ENCODE measurements at regions not wholly inside any gene's neighbourhood (a gene's known extent, or its start where the extent isn't known, plus 50 kb on each side); places are given as distances from the start of the nearest gene placed in this dataset.

DNA sequence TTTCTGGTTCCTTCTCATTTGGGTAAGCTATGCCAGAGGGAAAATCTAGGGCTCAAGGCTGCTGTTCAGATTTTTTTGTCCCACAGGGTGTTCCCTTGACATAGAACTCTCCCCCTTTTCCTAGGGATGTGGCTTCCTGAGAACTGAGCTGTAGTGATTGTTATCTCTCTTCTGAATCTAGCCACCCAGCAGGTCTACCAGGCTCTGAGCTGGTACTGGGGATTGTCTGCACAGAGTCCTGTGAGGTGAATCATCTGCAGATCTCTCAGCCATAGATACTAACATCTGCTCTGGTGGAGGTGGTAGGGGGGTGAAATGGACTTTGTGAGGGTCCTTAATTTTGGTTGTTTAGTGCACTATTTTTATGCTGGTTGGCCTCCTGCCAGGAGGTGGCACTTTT lies 167.3 kb upstream of the PGR start:
- H3K9me3 Mint-ChIP-seq: peaks cover 3% of the 10 kb centered on the region
- no peaks in the 10 kb centered on the region for H3K36me3 Mint-ChIP-seq (ENCODE audit: low read depth)
- DNase-seq: no peak
- H3K4me3 Mint-ChIP-seq: no peak overlapping the region
- TF ChIP-seq, protein P1, sequence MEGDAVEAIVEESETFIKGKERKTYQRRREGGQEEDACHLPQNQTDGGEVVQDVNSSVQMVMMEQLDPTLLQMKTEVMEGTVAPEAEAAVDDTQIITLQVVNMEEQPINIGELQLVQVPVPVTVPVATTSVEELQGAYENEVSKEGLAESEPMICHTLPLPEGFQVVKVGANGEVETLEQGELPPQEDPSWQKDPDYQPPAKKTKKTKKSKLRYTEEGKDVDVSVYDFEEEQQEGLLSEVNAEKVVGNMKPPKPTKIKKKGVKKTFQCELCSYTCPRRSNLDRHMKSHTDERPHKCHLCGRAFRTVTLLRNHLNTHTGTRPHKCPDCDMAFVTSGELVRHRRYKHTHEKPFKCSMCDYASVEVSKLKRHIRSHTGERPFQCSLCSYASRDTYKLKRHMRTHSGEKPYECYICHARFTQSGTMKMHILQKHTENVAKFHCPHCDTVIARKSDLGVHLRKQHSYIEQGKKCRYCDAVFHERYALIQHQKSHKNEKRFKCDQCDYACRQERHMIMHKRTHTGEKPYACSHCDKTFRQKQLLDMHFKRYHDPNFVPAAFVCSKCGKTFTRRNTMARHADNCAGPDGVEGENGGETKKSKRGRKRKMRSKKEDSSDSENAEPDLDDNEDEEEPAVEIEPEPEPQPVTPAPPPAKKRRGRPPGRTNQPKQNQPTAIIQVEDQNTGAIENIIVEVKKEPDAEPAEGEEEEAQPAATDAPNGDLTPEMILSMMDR (IDR thresholded peaks at IDR 0.05): no peak
- H3K27ac Mint-ChIP-seq: no peak overlapping the region
- H3K4me1 Mint-ChIP-seq: no peaks in the 10 kb centered on the region
- no peaks in the 10 kb centered on the region for H3K27me3 Mint-ChIP-seq (ENCODE audit: low read depth, poor library complexity)

DNA sequence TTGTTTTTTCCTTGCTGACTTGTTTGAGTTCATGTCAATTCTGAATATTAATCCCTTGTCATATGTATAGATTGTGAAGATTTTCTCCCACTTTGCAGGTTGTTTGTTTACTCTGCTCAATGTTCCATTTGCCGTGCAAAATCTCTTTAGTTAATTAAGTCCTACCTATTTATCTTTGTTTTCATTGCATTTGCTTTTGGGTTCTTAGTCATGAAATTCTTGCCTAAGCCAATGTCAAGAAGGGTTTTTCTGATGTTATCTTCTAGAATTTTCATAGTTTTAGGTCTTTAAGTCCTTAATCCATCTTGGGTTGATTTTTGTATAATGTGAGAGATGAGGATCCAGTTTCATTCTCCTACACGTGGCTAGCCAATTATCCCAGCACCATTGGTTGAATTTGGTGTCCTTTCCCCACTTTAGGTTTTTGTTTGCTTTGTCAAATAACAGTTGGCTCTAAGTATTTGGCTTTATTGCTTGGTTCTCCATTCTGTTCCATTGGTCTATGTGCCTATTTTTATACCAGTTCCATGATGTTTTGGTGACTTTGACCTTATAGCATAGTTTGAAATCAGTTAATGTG lies 163.1 kb upstream of the PGR start:
- TF ChIP-seq, protein P1 (IDR thresholded peaks at IDR 0.05): no peak
- Mint-ChIP-seq H3K27me3 (ENCODE audit: low read depth, poor library complexity) (no peaks in the 10 kb centered on the region), H3K4me3 (no peak overlapping the region), H3K36me3 (ENCODE audit: low read depth) (no peaks in the 10 kb centered on the region), H3K9me3 (peaks cover 19% of the 10 kb centered on the region), H3K27ac (no peak overlapping the region), H3K4me1 (no peaks in the 10 kb centered on the region)
- no peak for DNase-seq

DNA sequence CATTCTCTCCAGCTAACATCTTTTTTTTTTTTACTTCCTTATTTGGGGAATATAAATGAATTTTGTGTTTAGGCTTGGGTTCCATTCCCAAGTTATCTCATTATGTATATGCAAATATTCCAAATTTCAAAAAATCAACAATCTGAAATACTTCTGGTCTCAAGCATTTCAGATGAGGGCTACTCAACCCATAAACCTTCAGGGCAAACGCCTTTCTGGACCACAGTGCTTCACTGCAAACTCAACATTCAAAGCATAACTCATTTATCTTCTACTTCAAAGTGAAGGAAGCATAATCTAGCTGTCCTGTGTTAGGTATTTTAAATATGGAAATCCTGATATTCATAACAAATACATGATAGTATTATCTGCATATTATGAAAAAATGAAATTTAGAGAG lies 161.7 kb upstream of the PGR start:
- H3K27me3 Mint-ChIP-seq (ENCODE audit: low read depth, poor library complexity): no peaks in the 10 kb centered on the region
- H3K36me3 Mint-ChIP-seq (ENCODE audit: low read depth): no peaks in the 10 kb centered on the region
- no peak for DNase-seq
- no peak overlapping the region for H3K27ac Mint-ChIP-seq
- H3K9me3 Mint-ChIP-seq: peaks cover 16% of the 10 kb centered on the region
- TF ChIP-seq, protein P1 (IDR thresholded peaks at IDR 0.05): no peak
- no peaks in the 10 kb centered on the region for H3K4me1 Mint-ChIP-seq
- H3K4me3 Mint-ChIP-seq: no peak overlapping the region

DNA sequence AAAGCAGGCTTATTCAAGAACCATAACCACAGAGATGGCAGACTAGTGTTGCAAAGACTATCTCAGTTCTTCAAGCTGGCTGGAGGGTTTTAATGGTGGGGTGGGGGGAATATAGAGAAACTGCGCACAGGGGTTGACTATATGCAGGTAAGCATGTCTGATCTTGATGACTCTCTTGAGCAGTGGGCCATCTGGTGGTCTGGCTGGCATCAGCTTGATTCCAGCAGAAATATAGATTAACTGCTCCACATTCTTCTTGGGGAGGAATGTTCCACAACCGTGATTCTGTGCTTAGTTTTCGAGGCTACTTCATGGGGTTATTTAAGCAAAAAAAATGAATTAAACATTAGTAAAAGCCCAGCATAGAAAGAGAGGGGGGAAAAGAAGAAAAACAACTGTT lies 158.8 kb upstream of the PGR start:
- H3K27me3 Mint-ChIP-seq (ENCODE audit: low read depth, poor library complexity): no peaks in the 10 kb centered on the region
- peaks cover 16% of the 10 kb centered on the region for H3K9me3 Mint-ChIP-seq
- no peaks in the 10 kb centered on the region for H3K36me3 Mint-ChIP-seq (ENCODE audit: low read depth)
- TF ChIP-seq, protein P1 (IDR thresholded peaks at IDR 0.05): no peak
- no peak overlapping the region for H3K27ac Mint-ChIP-seq
- no peak overlapping the region for H3K4me3 Mint-ChIP-seq
- H3K4me1 Mint-ChIP-seq: no peaks in the 10 kb centered on the region
- no peak for DNase-seq

DNA sequence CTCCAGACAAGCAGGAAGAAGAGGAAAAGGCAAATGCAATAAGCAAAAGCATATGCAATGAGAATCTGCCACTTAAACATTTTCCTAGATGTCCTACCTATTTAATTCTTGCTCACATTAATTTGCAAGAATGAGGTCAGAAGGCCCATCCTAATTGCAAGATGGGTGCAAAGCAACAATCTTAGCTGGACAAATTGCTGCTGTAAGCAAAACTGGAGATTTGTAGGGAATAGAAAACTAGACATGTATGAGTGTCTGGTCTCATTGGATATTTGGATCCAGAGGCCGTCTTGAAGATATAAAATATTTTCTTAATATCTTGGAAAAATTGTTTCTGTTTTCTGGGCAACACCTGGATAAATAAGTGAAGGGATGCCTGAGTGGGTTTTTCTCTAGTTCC lies 150.1 kb upstream of the PGR start:
- no peaks in the 10 kb centered on the region for H3K36me3 Mint-ChIP-seq (ENCODE audit: low read depth)
- no peak overlapping the region for H3K27ac Mint-ChIP-seq
- H3K27me3 Mint-ChIP-seq (ENCODE audit: low read depth, poor library complexity): no peaks in the 10 kb centered on the region
- TF ChIP-seq, protein P1 (IDR thresholded peaks at IDR 0.05): no peak
- no peaks in the 10 kb centered on the region for H3K4me1 Mint-ChIP-seq
- H3K9me3 Mint-ChIP-seq: peaks cover 6% of the 10 kb centered on the region
- H3K4me3 Mint-ChIP-seq: no peak overlapping the region
- no peak for DNase-seq

DNA sequence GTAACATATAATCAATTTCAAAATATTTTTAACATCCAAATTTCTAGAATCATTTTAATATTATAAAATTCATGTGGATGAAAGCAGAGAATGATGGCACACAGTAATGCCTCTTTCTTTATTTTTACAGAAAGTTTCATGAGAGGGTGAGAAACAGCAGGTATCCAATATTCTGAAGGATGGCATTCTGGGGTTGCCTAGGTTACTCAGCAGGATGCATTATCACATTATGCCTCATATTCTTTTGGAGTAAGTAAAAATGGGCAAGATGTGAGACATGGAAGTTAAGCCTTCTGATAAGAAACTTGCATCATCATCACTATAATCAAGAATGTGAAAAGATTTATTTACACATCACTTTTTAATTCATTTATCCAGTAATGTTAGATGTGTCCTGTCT lies 148.7 kb upstream of the PGR start:
- H3K9me3 Mint-ChIP-seq: peaks cover 6% of the 10 kb centered on the region
- H3K4me1 Mint-ChIP-seq: no peaks in the 10 kb centered on the region
- H3K27me3 Mint-ChIP-seq (ENCODE audit: low read depth, poor library complexity): no peaks in the 10 kb centered on the region
- H3K4me3 Mint-ChIP-seq: no peak overlapping the region
- TF ChIP-seq, protein P1 (IDR thresholded peaks at IDR 0.05): no peak
- H3K36me3 Mint-ChIP-seq (ENCODE audit: low read depth): no peaks in the 10 kb centered on the region
- no peak for DNase-seq
- H3K27ac Mint-ChIP-seq: no peak overlapping the region
